ENCODE measurements at regions not wholly inside any gene's neighbourhood (a gene's known extent, or its start where the extent isn't known, plus 50 kb on each side); places are given as distances from the start of the nearest gene placed in this dataset.

DNA sequence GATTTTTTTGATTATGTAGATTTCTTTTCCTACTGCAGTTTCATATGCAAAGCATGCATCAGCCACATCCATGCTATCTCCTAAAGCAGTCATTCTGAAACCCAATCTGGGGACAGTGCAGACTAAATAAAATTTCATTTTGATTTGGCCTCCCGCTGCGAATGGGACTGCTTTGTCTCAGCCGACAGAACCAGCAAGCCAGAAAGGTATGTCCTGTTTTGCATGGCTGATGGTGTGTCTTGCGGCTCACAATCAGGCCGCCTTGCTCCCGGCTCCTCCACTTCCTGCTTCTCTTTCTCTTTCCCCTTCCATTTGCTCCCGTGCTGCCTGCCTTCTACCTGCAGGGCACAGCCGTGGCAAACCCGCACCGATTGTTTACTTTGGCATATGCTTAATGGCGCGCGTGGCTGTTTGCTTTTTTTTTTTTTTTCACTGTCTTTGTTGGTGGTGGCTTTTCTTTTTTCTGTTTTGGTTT is 419.6 kb upstream of the POU3F3 start:
- TF ChIP-seq TAF1 (IDR thresholded peaks at IDR 0.05; ENCODE audit: low read depth) (no peak), RAD21 (IDR thresholded peaks at IDR 0.05; ENCODE audit: low read depth) (0 out of 2 replicates have a peak, but pooled peaks have one; percentile 8)
- TF ChIP-seq, protein P1, sequence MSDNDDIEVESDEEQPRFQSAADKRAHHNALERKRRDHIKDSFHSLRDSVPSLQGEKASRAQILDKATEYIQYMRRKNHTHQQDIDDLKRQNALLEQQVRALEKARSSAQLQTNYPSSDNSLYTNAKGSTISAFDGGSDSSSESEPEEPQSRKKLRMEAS (IDR thresholded peaks at IDR 0.05), result 0 out of 2 replicates have a peak, but pooled peaks have one; percentile 27
